SK-N-SH treated with all-trans-retinoic acid at 6 μM for 48 hours (cell line): ENCODE measurements at regions not wholly inside any gene's neighbourhood (a gene's known extent, or its start where the extent isn't known, plus 50 kb on each side); places are given as distances from the start of the nearest gene placed in this dataset.

Experiments used
- ATAC-seq: fragments of 200-7000 bp; cut with Tn5 transposase; 3 replicates; pipeline ENCODE4 v1.9.1; 2020; ENCODE audit warnings: mild to moderate bottlenecking, moderate library complexity
- ARNTL ChIP-seq: fragments of 450-650 bp; formaldehyde crosslinking; IDR thresholded peaks from 2 replicates; pipeline ENCODE4 v1.5.0; 2020; ENCODE audit warnings: low read depth, mild to moderate bottlenecking, moderate library complexity, borderline replicate concordance
- BACH2 ChIP-seq: fragments of 250-450 bp; sonication (Bioruptor Pico); IDR thresholded peaks from 2 replicates; pipeline ENCODE4 v1.9.0; 2021; ENCODE audit warnings: mild to moderate bottlenecking, borderline replicate concordance
- CSDC2 ChIP-seq: fragments of 250-450 bp; sonication (Bioruptor Pico); IDR thresholded peaks from 2 replicates; pipeline ENCODE4 v1.5.0; 2020; ENCODE audit warnings: mild to moderate bottlenecking, moderate library complexity
- ESRRG ChIP-seq: fragments of 250-450 bp; sonication (Bioruptor Pico); IDR thresholded peaks from 2 replicates; pipeline ENCODE4 v1.6.1; 2021; ENCODE audit warnings: mild to moderate bottlenecking
- GLIS3 ChIP-seq: fragments of 250-450 bp; sonication (Bioruptor Pico); IDR thresholded peaks from 2 replicates; pipeline ENCODE4 v1.5.0; 2020; ENCODE audit warnings: mild to moderate bottlenecking, moderate library complexity
- ISL1 ChIP-seq: fragments of 250-450 bp; sonication (Bioruptor Pico); IDR thresholded peaks from 2 replicates; pipeline ENCODE4 v2.1.2; 2022; ENCODE audit warnings: mild to moderate bottlenecking, moderate library complexity
- PATZ1 ChIP-seq: fragments of 250-450 bp; sonication (Bioruptor Pico); IDR thresholded peaks from 2 replicates; pipeline ENCODE4 v1.8.0; 2020; ENCODE audit warnings: mild to moderate bottlenecking, moderate library complexity, borderline replicate concordance
- PPARA ChIP-seq: fragments of 250-450 bp; sonication (Bioruptor Pico); IDR thresholded peaks from 2 replicates; pipeline ENCODE4 v1.5.0; 2020; ENCODE audit warnings: mild to moderate bottlenecking, borderline replicate concordance
- RARB ChIP-seq: fragments of 250-450 bp; sonication (Bioruptor Pico); IDR thresholded peaks from 2 replicates; pipeline ENCODE4 v1.8.0; 2021; ENCODE audit warnings: mild to moderate bottlenecking, moderate library complexity
- TCF4 ChIP-seq: fragments of 250-450 bp; sonication (Bioruptor Pico); IDR thresholded peaks from 2 replicates; pipeline ENCODE4 v1.8.0; 2021; ENCODE audit warnings: mild to moderate bottlenecking, moderate library complexity, borderline replicate concordance
- TOX ChIP-seq: fragments of 250-450 bp; sonication (Bioruptor Pico); IDR thresholded peaks from 2 replicates; pipeline ENCODE4 v1.8.0; 2021; ENCODE audit warnings: mild to moderate bottlenecking, moderate library complexity, borderline replicate concordance
- ZFP3 ChIP-seq: fragments of 250-450 bp; sonication (Bioruptor Pico); IDR thresholded peaks from 2 replicates; pipeline ENCODE4 v1.5.0; 2020; ENCODE audit warnings: mild to moderate bottlenecking, moderate library complexity
- ZFP30 ChIP-seq: fragments of 450-650 bp; formaldehyde crosslinking; IDR thresholded peaks from 2 replicates; pipeline ENCODE4 v1.5.0; 2022; ENCODE audit warnings: mild to moderate bottlenecking, moderate library complexity
- ZNF70 ChIP-seq: fragments of 450-650 bp; formaldehyde crosslinking; IDR thresholded peaks from 2 replicates; pipeline ENCODE4 v1.5.0; 2020; ENCODE audit warnings: mild to moderate bottlenecking, moderate library complexity
- ZNF8 ChIP-seq: fragments of 450-650 bp; formaldehyde crosslinking; IDR thresholded peaks from 2 replicates; pipeline ENCODE4 v1.5.0; 2020; ENCODE audit warnings: mild to moderate bottlenecking, moderate library complexity
- TF ChIP-seq, protein P1 (sequence below): fragments of 250-450 bp; sonication (Bioruptor Pico); IDR thresholded peaks from 2 replicates; pipeline ENCODE4 v1.5.0; 2020; ENCODE audit warnings: mild to moderate bottlenecking, moderate library complexity
- TF ChIP-seq, protein P2 (sequence below): fragments of 250-450 bp; sonication (Bioruptor Pico); IDR thresholded peaks from 2 replicates; pipeline ENCODE4 v1.5.1; 2020; ENCODE audit warnings: low read depth, mild to moderate bottlenecking, moderate library complexity

GRCh38 chr6:122116835-122117627 lies 282.4 kb upstream of the HSF2 start:
- ATAC-seq, result no peak

GRCh38 chr6:122118945-122119506 lies 280.4 kb upstream of the HSF2 start:
- ATAC-seq, result no peak
- TF ChIP-seq RARB, result no peak
- TF ChIP-seq ZNF70, result no peak
- TF ChIP-seq TCF4 (CRISPR knock-in tag), result no peak
- TF ChIP-seq ARNTL (CRISPR knock-in tag), result no peak
- no peak for TF ChIP-seq PATZ1 (CRISPR knock-in tag)
- TF ChIP-seq CSDC2 (CRISPR knock-in tag), result no peak
- TF ChIP-seq ZFP30 (CRISPR knock-in tag), result no peak
- no peak for TF ChIP-seq GLIS3 (CRISPR knock-in tag)
- TF ChIP-seq ESRRG (CRISPR knock-in tag), result no peak
- TF ChIP-seq, all 23 proteins: peak for 0

More at GRCh38 chr6:122116835-122117627, 282.4 kb upstream of the HSF2 start:
- no peak for TF ChIP-seq GLIS3 (CRISPR knock-in tag)
- TF ChIP-seq, protein P1, sequence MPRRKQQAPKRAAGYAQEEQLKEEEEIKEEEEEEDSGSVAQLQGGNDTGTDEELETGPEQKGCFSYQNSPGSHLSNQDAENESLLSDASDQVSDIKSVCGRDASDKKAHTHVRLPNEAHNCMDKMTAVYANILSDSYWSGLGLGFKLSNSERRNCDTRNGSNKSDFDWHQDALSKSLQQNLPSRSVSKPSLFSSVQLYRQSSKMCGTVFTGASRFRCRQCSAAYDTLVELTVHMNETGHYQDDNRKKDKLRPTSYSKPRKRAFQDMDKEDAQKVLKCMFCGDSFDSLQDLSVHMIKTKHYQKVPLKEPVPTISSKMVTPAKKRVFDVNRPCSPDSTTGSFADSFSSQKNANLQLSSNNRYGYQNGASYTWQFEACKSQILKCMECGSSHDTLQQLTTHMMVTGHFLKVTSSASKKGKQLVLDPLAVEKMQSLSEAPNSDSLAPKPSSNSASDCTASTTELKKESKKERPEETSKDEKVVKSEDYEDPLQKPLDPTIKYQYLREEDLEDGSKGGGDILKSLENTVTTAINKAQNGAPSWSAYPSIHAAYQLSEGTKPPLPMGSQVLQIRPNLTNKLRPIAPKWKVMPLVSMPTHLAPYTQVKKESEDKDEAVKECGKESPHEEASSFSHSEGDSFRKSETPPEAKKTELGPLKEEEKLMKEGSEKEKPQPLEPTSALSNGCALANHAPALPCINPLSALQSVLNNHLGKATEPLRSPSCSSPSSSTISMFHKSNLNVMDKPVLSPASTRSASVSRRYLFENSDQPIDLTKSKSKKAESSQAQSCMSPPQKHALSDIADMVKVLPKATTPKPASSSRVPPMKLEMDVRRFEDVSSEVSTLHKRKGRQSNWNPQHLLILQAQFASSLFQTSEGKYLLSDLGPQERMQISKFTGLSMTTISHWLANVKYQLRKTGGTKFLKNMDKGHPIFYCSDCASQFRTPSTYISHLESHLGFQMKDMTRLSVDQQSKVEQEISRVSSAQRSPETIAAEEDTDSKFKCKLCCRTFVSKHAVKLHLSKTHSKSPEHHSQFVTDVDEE (CRISPR knock-in tag), result no peak

DNA sequence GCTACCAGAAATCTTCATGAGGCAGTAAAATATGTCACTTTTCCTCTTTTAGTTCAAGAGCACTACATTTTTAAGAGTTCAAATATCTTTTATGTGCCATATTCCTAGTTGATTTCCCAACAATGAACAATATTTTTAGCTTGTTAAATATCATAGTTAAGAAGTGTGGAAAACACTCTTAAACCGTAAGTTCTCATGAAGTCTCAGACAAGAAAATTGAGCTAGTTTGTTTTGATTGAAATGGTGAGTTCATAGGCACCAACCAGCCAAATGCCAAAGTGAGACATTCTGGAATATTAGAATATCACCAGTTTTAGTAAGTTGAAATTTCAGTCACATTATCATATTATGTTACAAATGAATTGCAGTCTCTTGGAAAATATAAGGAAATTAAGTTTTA lies 277.2 kb upstream of the HSF2 start:
- ATAC-seq, result no peak
- TF ChIP-seq PATZ1 (CRISPR knock-in tag) (no peak), ZFP3 (no peak), BACH2 (CRISPR knock-in tag) (no peak), ZFP30 (CRISPR knock-in tag) (no peak), ISL1 (no peak)
- TF ChIP-seq, protein P1 (CRISPR knock-in tag), result no peak

DNA sequence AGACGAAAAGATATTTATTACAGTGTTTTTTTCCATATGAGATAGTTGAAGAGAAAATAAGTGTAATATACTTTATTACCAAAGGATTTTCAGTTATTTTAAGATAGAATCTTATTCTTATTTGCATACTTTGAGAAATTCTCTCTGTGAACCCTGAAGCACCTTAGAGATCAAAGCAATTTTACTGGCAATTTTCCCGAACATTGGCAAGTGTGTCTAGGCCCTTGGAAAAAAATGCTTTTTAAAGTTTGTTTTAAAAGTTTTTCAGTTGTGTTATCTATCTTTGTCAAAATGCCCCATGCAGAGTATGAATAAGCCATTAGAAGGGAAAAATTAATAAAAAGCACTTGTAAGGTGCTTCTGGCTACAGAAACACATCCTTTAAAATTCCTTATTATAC lies 276.8 kb upstream of the HSF2 start:
- no peak for ATAC-seq
- TF ChIP-seq ZFP3 (no peak), PATZ1 (CRISPR knock-in tag) (no peak), GLIS3 (CRISPR knock-in tag) (no peak), ZNF8 (CRISPR knock-in tag) (no peak), PPARA (no peak), ISL1 (no peak), TOX (CRISPR knock-in tag) (no peak), CSDC2 (CRISPR knock-in tag) (no peak), TCF4 (CRISPR knock-in tag) (no peak), ZNF70 (no peak), ZFP30 (CRISPR knock-in tag) (no peak)
- TF ChIP-seq, protein P1 (CRISPR knock-in tag), result no peak
- TF ChIP-seq, protein P2, sequence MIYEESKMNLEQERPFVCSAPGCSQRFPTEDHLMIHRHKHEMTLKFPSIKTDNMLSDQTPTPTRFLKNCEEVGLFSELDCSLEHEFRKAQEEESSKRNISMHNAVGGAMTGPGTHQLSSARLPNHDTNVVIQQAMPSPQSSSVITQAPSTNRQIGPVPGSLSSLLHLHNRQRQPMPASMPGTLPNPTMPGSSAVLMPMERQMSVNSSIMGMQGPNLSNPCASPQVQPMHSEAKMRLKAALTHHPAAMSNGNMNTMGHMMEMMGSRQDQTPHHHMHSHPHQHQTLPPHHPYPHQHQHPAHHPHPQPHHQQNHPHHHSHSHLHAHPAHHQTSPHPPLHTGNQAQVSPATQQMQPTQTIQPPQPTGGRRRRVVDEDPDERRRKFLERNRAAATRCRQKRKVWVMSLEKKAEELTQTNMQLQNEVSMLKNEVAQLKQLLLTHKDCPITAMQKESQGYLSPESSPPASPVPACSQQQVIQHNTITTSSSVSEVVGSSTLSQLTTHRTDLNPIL (CRISPR knock-in tag), result no peak
